ENCODE measurements at regions not wholly inside any gene's neighbourhood (a gene's known extent, or its start where the extent isn't known, plus 50 kb on each side); places are given as distances from the start of the nearest gene placed in this dataset.

DNA sequence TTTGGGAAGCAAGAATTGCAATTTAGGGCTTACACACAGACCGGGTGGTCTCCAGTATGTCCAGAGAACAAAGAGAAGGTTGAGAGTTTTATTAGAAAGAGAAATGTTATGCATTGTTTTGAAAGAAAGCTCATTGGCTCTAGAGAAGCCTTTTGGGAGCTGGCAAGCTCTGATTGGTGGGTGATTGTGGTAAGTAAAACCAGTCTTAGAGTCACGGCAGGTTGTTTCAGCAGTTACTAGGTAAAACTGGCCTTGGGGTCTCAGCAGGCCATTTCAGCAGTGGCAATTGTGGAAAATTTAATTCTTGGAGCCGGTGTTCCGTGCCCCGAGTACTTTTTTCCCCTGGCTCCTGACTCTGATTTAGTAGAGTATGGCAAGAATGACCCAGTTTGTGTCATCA, 78.1 kb downstream of the MRPL46 start:
- H3K4me2 ChIP-seq (ENCODE audit: low read length) = no peak overlapping the region
- H3K4me3 ChIP-seq (ENCODE audit: low read depth, low read length, poor library complexity, severe bottlenecking) = no peak overlapping the region
- no peaks in the 10 kb centered on the region for H3K9me2 ChIP-seq (ENCODE audit: insufficient read depth, low read length)
- no peak for TF ChIP-seq EZH2phosphoT487 (IDR thresholded peaks at IDR 0.05; ENCODE audit: borderline replicate concordance, low read depth, low read length)
- TF ChIP-seq, protein P1, sequence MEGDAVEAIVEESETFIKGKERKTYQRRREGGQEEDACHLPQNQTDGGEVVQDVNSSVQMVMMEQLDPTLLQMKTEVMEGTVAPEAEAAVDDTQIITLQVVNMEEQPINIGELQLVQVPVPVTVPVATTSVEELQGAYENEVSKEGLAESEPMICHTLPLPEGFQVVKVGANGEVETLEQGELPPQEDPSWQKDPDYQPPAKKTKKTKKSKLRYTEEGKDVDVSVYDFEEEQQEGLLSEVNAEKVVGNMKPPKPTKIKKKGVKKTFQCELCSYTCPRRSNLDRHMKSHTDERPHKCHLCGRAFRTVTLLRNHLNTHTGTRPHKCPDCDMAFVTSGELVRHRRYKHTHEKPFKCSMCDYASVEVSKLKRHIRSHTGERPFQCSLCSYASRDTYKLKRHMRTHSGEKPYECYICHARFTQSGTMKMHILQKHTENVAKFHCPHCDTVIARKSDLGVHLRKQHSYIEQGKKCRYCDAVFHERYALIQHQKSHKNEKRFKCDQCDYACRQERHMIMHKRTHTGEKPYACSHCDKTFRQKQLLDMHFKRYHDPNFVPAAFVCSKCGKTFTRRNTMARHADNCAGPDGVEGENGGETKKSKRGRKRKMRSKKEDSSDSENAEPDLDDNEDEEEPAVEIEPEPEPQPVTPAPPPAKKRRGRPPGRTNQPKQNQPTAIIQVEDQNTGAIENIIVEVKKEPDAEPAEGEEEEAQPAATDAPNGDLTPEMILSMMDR (conservative IDR thresholded peaks at IDR 0.05; ENCODE audit: low read length) = no peak
- H4K20me1 ChIP-seq (ENCODE audit: insufficient read depth, low read length) = no peaks in the 10 kb centered on the region
- intact Hi-C loops (cut with micrococcal nuclease; ENCODE audit: unreplicated experiment) = no loop called here
- BruUV-seq (replicated peaks) = no TSS peak
- POLR2A ChIA-PET = no interaction called here
- no peak overlapping the region for H2AFZ ChIP-seq (ENCODE audit: low read length)
- no peaks in the 10 kb centered on the region for H3K79me2 ChIP-seq (ENCODE audit: insufficient read depth, low read depth, low read length)
- no peaks in the 10 kb centered on the region for H3K36me3 ChIP-seq (ENCODE audit: insufficient read depth, low read length)
- H3K4me1 ChIP-seq (ENCODE audit: insufficient read depth, low read length, poor library complexity, severe bottlenecking) = peaks cover 20% of the 10 kb centered on the region
- H3K27ac ChIP-seq (ENCODE audit: low read depth, low read length, poor library complexity, severe bottlenecking) = no peak overlapping the region
- no peak for DNase-seq (ENCODE audit: low spot score)
- CTCF ChIA-PET (ENCODE audit: unreplicated experiment) = no interaction called here
- H3K9me3 ChIP-seq (ENCODE audit: low read length) = no peaks in the 10 kb centered on the region

DNA sequence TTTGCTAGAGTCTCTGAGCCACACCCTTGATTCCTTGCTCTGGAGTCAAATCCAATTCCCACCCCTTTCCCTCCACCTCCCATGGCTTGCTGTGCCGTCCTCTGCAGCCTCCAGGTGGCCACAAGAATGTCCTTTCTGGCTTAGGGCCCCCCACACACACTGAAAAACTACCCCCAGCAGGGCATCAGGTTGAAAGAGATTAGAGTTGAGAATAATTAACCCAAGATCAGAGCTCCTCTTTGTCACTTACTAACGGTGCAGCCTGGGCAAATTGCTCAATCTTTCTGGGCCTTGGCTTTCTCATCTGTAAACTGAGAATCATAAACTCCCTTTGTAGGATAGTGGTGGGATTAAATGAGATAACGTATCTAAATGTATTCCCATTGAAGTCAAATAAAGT, 78.5 kb downstream of the MRPL46 start:
- ChIA-PET CTCF (ENCODE audit: unreplicated experiment) (no interaction called here), POLR2A (no interaction called here)

DNA sequence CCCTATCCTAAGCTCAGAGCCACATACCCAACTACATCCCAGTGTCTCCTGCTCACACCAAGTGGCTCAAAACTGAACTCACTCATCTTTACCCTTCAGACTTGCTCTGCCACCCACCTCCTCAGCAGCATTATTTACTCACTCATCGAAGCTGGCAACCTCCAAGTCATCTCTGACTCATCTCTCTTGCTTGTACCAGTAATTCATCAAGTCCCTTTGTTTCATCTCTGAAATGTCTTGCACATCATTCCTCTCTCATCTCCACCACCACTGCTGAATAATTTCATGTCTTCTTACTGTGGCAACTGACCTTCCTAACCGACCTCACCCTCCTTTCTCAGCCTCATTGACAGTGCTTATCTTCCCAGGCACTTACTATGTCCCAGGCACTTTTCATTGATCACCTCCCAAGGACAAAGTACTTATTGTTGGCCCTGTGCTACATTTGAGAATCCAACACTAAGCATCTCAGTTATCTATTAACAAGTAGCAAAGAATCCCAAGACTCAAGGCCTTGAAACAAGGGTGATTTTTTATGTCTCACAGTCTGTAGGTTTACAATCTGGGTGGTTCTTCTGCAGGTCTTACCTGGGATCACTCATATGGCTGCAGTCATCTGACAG, 82.0 kb downstream of the MRPL46 start:
- POLR2A ChIA-PET = interaction anchor here (0.6 to 0.9 kb wide), 3 partner anchors 26 to 206 kb away, joined by 3 read pairs; no protein-coding TSS in a partner anchor

More for the DNA sequence above, 78.5 kb downstream of the MRPL46 start:
- no peak overlapping the region for H3K4me3 ChIP-seq (ENCODE audit: low read depth, low read length, poor library complexity, severe bottlenecking)
- H3K9me3 ChIP-seq (ENCODE audit: low read length) = no peaks in the 10 kb centered on the region
- H4K20me1 ChIP-seq (ENCODE audit: insufficient read depth, low read length) = no peaks in the 10 kb centered on the region
- no peaks in the 10 kb centered on the region for H3K36me3 ChIP-seq (ENCODE audit: insufficient read depth, low read length)
- no peak for TF ChIP-seq EZH2phosphoT487 (IDR thresholded peaks at IDR 0.05; ENCODE audit: borderline replicate concordance, low read depth, low read length)
- TF ChIP-seq, protein P1 (conservative IDR thresholded peaks at IDR 0.05; ENCODE audit: low read length) = no peak
- peaks cover 15% of the 10 kb centered on the region for H3K4me1 ChIP-seq (ENCODE audit: insufficient read depth, low read length, poor library complexity, severe bottlenecking)
- H2AFZ ChIP-seq (ENCODE audit: low read length) = no peak overlapping the region
- intact Hi-C loops (cut with micrococcal nuclease; ENCODE audit: unreplicated experiment) = no loop called here
- DNase-seq (ENCODE audit: low spot score) = no peak
- no TSS peak for BruUV-seq (replicated peaks)
- no peaks in the 10 kb centered on the region for H3K79me2 ChIP-seq (ENCODE audit: insufficient read depth, low read depth, low read length)
- H3K9me2 ChIP-seq (ENCODE audit: insufficient read depth, low read length) = no peaks in the 10 kb centered on the region
- no peak overlapping the region for H3K27ac ChIP-seq (ENCODE audit: low read depth, low read length, poor library complexity, severe bottlenecking)
- no peak overlapping the region for H3K4me2 ChIP-seq (ENCODE audit: low read length)

More for the DNA sequence above, 82.0 kb downstream of the MRPL46 start:
- Histone ChIP-seq H3K27ac (ENCODE audit: low read depth, low read length, poor library complexity, severe bottlenecking) (no peak overlapping the region), H4K20me1 (ENCODE audit: insufficient read depth, low read length) (no peaks in the 10 kb centered on the region), H2AFZ (ENCODE audit: low read length) (no peak overlapping the region), H3K79me2 (ENCODE audit: insufficient read depth, low read depth, low read length) (no peaks in the 10 kb centered on the region), H3K4me2 (ENCODE audit: low read length) (no peak overlapping the region), H3K4me1 (ENCODE audit: insufficient read depth, low read length, poor library complexity, severe bottlenecking) (no peaks in the 10 kb centered on the region), H3K9me2 (ENCODE audit: insufficient read depth, low read length) (no peaks in the 10 kb centered on the region), H3K9me3 (ENCODE audit: low read length) (no peaks in the 10 kb centered on the region), H3K36me3 (ENCODE audit: insufficient read depth, low read length) (no peaks in the 10 kb centered on the region), H3K4me3 (ENCODE audit: low read depth, low read length, poor library complexity, severe bottlenecking) (no peak overlapping the region)
- intact Hi-C loops (cut with micrococcal nuclease; ENCODE audit: unreplicated experiment) = no loop called here
- no peak for DNase-seq (ENCODE audit: low spot score)
- CTCF ChIA-PET (ENCODE audit: unreplicated experiment) = interaction anchor here (1.0 kb wide), 1 partner anchor 16 kb away, joined by 3 read pairs; no protein-coding TSS in a partner anchor
- no peak for TF ChIP-seq EZH2phosphoT487 (IDR thresholded peaks at IDR 0.05; ENCODE audit: borderline replicate concordance, low read depth, low read length)
- TF ChIP-seq, protein P1 (conservative IDR thresholded peaks at IDR 0.05; ENCODE audit: low read length) = no peak
- no TSS peak for BruUV-seq (replicated peaks)

All from OCI-LY7 (cell line).